ENCODE measurements at regions not wholly inside any gene's neighbourhood (a gene's known extent, or its start where the extent isn't known, plus 50 kb on each side); places are given as distances from the start of the nearest gene placed in this dataset.
"Not testable (repeated sequence)": the region's sequence is repeated elsewhere in the genome, so short reads cannot be mapped to it uniquely, and the experiment has no call there.

DNA sequence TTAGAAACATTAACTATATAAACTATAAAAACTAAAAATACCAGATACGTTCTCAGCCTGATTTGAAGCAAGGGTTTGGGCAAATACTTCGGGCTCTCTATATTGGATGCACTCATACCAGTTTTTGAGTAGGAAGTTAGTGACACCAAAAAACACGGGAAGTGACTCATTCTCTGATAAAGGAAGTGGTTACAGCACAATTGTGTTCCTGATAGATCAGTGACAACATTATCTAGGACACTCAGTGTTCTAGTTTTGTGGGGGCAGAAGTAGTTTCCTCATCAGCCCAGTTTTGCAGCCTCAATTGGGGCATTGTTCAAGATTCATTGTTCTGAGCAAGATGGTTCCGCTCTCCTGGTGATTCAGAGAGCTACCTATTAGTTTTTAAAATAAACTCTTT, 469.6 kb upstream of the DPPA4 start:
- DNase-seq: peak; percentile 95 to 96

GRCh38 chr3:109809513-109809912, 472.2 kb upstream of the DPPA4 start:
- DNase-seq: no peak

DNA sequence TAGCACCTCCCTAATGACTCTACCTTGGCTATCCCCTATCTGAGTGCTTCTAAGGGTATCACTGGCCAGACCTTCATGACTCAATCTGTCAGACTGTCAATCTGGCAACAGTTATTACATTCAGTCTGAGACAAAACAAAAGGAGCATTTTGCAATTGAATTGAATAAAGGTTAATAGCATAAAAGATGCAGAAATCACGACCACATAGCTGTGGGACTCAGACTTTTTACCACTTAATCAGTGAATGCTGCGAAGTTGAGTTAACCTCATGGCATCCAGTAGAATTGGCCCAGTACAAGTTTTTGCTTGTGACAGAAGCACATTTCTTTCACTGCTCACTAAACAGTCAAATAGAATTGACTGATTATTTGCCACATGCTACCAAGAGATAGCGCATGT, 480.7 kb upstream of the DPPA4 start:
- DNase-seq: no peak

- DNase-seq: no peak
Measured at GRCh38 chr3:109819734-109820133, 482.4 kb upstream of the DPPA4 start.

GRCh38 chr3:109825971-109826810, 488.8 kb upstream of the DPPA4 start:
- peak; percentile 7 to 19 for DNase-seq

- DNase-seq: no peak
Measured at GRCh38 chr3:109831403-109831802, 494.1 kb upstream of the DPPA4 start.

DNA sequence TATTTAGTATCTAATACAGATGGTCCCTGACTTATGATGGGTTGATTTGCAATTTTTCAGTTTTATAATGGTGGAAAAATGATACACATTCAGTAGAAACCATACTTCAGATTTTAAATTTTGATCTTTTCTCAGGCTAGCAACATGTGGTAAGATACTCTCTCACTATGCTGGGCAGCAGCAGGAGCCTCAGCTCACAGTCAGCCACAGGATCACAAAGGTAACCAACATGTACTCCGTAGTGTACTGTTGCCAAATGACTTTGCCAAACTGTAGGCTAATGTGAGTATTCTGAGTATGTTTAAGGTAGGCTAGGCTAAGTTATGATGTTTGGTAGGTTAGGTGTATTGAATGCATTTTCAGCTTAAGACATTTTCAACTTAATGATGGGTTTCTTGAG, 498.6 kb upstream of the DPPA4 start:
- DNase-seq: no peak

DNA sequence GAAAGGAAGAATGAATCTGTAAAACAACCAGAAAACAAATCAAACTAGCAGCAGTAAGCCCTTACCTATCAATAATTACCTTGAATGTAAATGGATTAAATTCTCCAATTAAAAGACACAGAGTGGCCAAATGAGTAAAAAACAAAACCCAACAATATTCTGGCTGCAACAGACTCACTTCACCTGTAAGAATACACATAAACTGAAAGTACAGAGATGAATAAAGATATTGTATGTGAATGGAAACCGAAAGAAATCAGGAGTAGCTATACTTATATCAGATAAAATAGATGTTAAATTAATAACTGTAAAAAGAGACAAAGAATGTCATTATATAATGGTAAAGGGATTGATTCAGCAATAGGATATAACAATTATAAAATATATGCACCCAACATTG, 514.5 kb upstream of the DPPA4 start:
- no peak for DNase-seq

GRCh38 chr3:109852283-109852682, 514.9 kb upstream of the DPPA4 start:
- no peak for DNase-seq

DNA sequence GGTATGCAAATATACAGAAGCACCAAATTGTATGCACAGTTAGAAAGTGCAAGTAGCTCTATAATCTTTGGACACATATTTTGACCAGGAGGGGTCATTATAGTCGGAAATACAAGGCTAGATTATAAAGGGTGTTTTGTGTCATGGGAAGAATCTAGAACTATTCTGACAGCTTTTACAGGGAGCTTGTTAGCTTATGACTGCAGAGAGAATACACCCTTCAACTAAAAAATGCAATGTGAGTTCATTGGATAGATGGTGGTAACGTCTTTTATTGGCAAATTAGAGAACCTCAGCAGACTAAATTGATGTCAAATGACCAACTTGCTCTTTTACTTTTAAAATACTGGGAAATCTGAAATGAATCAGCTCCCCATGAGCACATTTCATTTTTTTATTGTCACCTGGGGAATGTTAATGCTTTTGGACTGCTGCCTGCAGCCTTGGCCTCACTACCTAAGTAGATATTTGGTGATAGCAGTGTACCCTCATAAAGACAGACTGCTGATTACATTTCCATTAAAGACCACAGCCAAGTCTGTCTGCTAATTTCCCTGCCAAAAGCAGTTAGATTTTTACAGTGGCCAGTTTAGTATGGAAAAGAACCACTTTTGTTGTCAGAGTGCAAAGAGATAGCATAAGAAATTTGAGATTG, 515.9 kb upstream of the DPPA4 start:
- DNase-seq: no peak

- DNase-seq: no peak
Measured at GRCh38 chr3:109863701-109864100, 526.4 kb upstream of the DPPA4 start.

- DNase-seq: no peak
Measured at GRCh38 chr3:109864452-109864851, 527.1 kb upstream of the DPPA4 start.

GRCh38 chr3:109869586-109869985, 532.2 kb upstream of the DPPA4 start:
- DNase-seq: no peak

- no peak for DNase-seq
Measured at GRCh38 chr3:109874896-109875708, 537.8 kb upstream of the DPPA4 start.

GRCh38 chr3:109877616-109878015, 540.3 kb upstream of the DPPA4 start:
- DNase-seq: not testable (repeated sequence)

DNA sequence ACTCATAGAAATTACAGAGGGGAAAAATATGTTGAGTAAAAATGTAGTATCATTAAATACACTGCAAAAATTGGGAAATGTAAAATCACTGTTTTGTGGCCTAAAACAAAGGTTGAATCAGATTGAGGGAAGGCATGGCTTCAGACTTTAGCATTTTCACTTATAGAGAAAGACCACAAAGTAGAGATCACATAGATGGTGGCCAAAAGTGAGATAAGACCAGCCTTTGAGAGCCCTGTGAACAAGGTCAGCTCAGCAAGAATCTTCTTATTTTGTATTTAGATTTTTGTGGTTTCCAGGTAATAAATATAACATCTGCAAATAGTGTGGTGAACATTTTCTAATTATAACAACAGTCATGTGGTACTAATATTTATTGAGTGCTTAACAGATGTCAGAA, 544.8 kb upstream of the DPPA4 start:
- no peak for DNase-seq

DNA sequence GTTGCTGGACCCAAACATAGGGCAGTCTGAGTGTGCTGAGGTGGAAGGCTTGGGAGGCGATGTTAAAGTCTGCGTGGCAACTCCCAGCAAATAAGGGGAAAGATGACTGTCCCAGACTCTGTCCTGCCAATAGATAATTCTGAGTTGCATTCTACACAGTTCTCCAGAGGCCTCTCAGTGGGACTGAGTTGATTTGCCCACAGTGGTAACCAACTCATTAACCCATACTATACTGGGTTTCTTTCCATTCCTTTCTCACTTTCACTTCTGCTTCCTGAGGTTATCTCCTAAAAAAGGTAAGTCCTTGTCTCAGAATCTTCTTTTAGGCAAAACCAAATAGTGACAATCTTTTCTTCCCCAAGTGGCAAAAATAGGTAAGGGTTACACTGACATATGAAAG, 549.9 kb upstream of the DPPA4 start:
- no peak for DNase-seq

DNA sequence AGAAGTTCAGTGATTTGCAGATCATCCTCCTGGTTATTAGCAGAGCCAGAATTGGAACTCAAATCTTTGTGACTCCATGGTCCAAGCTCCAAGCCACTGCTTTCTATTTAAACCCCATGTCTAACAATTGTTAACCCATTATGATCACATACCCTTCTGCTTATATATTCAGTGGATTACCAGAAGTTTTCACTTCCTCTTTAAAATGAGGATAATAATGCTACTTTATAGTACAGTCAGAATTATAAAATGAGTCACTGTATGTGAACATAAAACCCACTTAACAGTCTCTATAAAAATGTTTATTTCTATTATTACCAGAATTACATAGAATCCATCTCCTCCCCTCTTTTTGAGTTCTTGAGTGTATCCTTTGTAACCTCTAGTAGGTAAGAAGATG, 550.7 kb upstream of the DPPA4 start:
- no peak for DNase-seq

DNA sequence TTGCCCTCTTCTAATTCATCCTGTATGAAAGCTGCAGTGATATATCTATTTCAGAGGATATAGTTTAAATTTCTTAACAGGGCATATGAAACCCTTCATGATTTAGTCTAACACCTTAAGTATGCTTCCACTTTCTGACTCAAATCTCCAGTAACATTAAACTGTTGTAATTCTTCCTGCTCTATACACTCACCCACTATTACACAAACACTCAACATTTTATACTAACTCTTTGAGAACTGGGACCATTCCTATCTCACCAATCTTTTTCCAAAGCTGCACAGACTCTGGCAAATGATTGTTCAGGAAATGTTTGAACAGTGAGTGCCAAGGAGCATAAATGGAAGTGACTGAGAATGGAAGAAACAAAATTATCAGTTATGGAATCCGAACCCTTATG, 560.4 kb upstream of the DPPA4 start:
- DNase-seq: no peak

DNA sequence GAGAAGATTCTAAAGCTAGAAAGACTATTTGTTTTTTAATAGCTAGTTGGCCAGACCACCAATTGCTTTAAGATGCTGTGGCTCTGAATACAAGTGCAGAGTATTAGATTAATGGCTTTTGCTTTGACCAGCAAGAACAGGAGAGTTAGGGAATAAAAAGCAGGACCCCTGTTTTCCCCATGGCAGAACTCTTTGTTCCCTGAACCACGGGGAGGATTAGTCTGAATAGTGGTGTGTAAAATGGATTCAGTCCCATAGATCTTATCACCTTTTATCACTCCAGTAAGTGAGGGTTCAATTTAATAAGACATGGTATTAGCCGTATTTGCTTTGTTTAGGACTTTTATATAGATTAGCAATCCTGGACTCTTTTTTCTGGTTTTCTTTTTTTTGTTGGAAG, 562.6 kb upstream of the DPPA4 start:
- no peak for DNase-seq

GRCh38 chr3:109900783-109901182, 563.4 kb upstream of the DPPA4 start:
- no peak for DNase-seq

GRCh38 chr3:109902549-109902948, 565.2 kb upstream of the DPPA4 start:
- DNase-seq: no peak

DNA sequence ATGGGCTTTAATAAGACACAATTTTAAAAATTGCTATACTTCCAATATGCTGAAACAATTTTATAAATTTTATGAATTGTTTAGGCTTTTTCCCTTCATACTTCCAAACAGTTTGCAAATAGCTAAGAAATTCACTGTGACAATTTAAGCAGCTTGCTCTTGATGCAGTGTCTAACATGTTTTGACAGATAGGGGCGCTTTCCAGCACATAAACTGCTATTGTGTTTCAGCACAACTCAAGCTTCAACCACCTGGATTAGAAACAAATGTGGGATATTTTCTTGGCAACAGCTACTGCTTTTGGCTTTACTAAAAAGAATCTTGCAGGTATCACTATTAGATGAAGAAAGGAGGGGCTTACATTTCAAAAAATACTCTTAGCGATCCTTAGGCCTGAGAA, 565.8 kb upstream of the DPPA4 start:
- DNase-seq: no peak

GRCh38 chr3:109910772-109911171, 573.4 kb upstream of the DPPA4 start:
- DNase-seq: no peak
